ENCODE measurements at regions not wholly inside any gene's neighbourhood (a gene's known extent, or its start where the extent isn't known, plus 50 kb on each side); places are given as distances from the start of the nearest gene placed in this dataset.

DNA sequence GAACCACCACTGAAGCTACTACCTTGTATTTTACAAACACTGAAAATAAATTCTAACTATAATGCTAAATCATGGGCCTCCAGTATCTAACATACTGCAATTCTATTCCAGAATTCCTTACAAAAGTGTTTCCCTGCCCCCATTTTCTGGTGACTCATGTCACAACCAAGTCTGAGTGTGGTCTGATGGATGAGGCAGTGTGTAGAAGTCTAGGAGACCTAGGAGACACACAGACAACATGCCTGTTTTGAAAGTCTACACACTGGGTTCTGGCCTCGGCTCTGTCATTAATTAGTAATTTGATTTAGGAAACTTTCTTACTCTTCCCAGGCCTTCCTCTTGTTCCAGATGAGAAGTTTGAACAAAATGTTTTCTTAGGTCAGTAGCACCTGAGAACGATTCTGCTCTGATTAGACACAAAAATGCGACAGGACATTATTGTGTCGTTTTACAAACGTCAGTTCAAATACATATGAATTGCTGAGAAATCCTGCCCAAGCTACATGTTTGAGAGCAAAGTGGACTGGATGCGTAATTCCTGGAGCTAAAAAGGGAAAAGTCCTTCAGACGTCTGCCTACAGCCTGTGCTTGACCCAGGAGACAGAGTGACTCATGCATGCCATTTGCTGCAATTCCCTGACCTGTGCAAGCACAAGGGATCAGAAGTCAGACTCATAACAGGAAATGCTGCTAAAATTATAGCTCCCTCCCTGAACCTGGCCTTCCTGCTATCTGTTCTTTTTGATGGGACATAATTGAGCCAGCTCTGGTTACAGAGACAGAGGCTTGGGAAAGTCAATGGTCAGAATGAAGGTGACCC, 494.4 kb downstream of the SOX11 start:
- no peaks in the 10 kb centered on the region for H3K9me3 ChIP-seq
- peak overlapping the region in 1 of 2 experiments; percentile 94; a peak in 2 of 4 replicates for H3K27ac ChIP-seq (ENCODE audit: low read depth in 2 of 2, low read length in 1 of 2)
- TF ChIP-seq TAF1 (IDR thresholded peaks at IDR 0.05; ENCODE audit: borderline replicate concordance, low read depth, low read length) (no peak), ELF1 (IDR thresholded peaks at IDR 0.05) (no peak), TCF12 (IDR thresholded peaks at IDR 0.05) (peak; percentile 15; the same call in 1 of the 2 replicates), JUND (IDR thresholded peaks at IDR 0.05) (peak; percentile 56), FOSL2 (IDR thresholded peaks at IDR 0.05; ENCODE audit: borderline replicate concordance, low read depth) (peak; percentile 76; the same call in 1 of the 2 replicates), PBX3 (IDR thresholded peaks at IDR 0.05) (peak; percentile 58)
- H3K9ac ChIP-seq = peak overlapping the region; percentile 64; the same call in 1 of the 2 replicates
- peaks cover 16% of the 10 kb centered on the region for H3F3A ChIP-seq (replicated peaks; ENCODE audit: insufficient read depth)
- DNase-seq = no peak
- 10% methylated on average over 7 of the region's 7 CpGs for WGBS (ENCODE audit: low lambda C conversion rate)
- no peaks in the 10 kb centered on the region for H3K79me2 ChIP-seq (ENCODE audit: insufficient read depth)
- ChIA-PET POLR2A (no interaction called here), CTCF (no interaction called here)
- no peaks in the 10 kb centered on the region for H3K27me3 ChIP-seq (ENCODE audit: insufficient read depth)
- peaks cover 17 to 20% of the 10 kb centered on the region in 2 experiments; a peak in 3 of 4 replicates for H3K4me1 ChIP-seq (ENCODE audit: control insufficient read depth in 1 of 2, insufficient read depth in 2 of 2, low read depth in 1 of 2, low read length in 1 of 2)
- H3K4me3 ChIP-seq (ENCODE audit: low read depth in 2 of 2, low read length in 1 of 2) = peak overlapping the region in 1 of 2 experiments; percentile 11; a peak in 1 of 4 replicates
- peak overlapping the region; percentile 55 for H3K4me2 ChIP-seq
- no peaks in the 10 kb centered on the region for H4K20me1 ChIP-seq (ENCODE audit: insufficient read depth)
- no peaks in the 10 kb centered on the region for H3K36me3 ChIP-seq (replicated peaks in 1 of 2; ENCODE audit: control insufficient read depth in 1 of 2, insufficient read depth in 2 of 2, low read length in 1 of 2)
- no peaks in the 10 kb centered on the region for H3K9me2 ChIP-seq
- H2AFZ ChIP-seq (ENCODE audit: low read depth) = peak overlapping the region; percentile 57

- Histone ChIP-seq H3K4me1 (ENCODE audit: control insufficient read depth in 1 of 2, insufficient read depth in 2 of 2, low read depth in 1 of 2, low read length in 1 of 2) (no peaks in the 10 kb centered on the region), H3K9ac (no peak overlapping the region), H3K4me3 (ENCODE audit: low read depth in 2 of 2, low read length in 1 of 2) (no peak overlapping the region), H3F3A (replicated peaks; ENCODE audit: insufficient read depth) (no peaks in the 10 kb centered on the region), H3K9me2 (no peaks in the 10 kb centered on the region), H3K9me3 (no peaks in the 10 kb centered on the region), H2AFZ (ENCODE audit: low read depth) (no peak overlapping the region), H4K20me1 (ENCODE audit: insufficient read depth) (no peaks in the 10 kb centered on the region), H3K4me2 (no peak overlapping the region), H3K27me3 (ENCODE audit: insufficient read depth) (no peaks in the 10 kb centered on the region), H3K27ac (ENCODE audit: low read depth in 2 of 2, low read length in 1 of 2) (no peak overlapping the region), H3K79me2 (ENCODE audit: insufficient read depth) (no peaks in the 10 kb centered on the region), H3K36me3 (replicated peaks in 1 of 2; ENCODE audit: control insufficient read depth in 1 of 2, insufficient read depth in 2 of 2, low read length in 1 of 2) (no peaks in the 10 kb centered on the region)
- 65% methylated on average over 1 of the region's 1 CpG for WGBS (ENCODE audit: low lambda C conversion rate)
- ChIA-PET POLR2A (no interaction called here), CTCF (no interaction called here)
- no peak for TF ChIP-seq YY1 (IDR thresholded peaks at IDR 0.05; ENCODE audit: low read depth)
- TF ChIP-seq, protein P1, sequence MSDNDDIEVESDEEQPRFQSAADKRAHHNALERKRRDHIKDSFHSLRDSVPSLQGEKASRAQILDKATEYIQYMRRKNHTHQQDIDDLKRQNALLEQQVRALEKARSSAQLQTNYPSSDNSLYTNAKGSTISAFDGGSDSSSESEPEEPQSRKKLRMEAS (IDR thresholded peaks at IDR 0.05; ENCODE audit: low read depth) = no peak
- TF ChIP-seq TEAD4 (IDR thresholded peaks at IDR 0.05; ENCODE audit: borderline replicate concordance, insufficient read depth) = no peak
- no peak for TF ChIP-seq RAD21 (IDR thresholded peaks at IDR 0.05; ENCODE audit: low read length)
- no peak for TF ChIP-seq TCF12 (IDR thresholded peaks at IDR 0.05)
- no peak for TF ChIP-seq GATA2 (CRISPR knock-in tag; IDR thresholded peaks at IDR 0.05)
- no peak for TF ChIP-seq EP300 (IDR thresholded peaks at IDR 0.05; ENCODE audit: borderline replicate concordance in 1 of 2, low read depth in 1 of 2, low read length in 1 of 2)
- TF ChIP-seq ELF1 (IDR thresholded peaks at IDR 0.05) = no peak
- TF ChIP-seq, protein P2, sequence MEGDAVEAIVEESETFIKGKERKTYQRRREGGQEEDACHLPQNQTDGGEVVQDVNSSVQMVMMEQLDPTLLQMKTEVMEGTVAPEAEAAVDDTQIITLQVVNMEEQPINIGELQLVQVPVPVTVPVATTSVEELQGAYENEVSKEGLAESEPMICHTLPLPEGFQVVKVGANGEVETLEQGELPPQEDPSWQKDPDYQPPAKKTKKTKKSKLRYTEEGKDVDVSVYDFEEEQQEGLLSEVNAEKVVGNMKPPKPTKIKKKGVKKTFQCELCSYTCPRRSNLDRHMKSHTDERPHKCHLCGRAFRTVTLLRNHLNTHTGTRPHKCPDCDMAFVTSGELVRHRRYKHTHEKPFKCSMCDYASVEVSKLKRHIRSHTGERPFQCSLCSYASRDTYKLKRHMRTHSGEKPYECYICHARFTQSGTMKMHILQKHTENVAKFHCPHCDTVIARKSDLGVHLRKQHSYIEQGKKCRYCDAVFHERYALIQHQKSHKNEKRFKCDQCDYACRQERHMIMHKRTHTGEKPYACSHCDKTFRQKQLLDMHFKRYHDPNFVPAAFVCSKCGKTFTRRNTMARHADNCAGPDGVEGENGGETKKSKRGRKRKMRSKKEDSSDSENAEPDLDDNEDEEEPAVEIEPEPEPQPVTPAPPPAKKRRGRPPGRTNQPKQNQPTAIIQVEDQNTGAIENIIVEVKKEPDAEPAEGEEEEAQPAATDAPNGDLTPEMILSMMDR (IDR thresholded peaks at IDR 0.05) = no peak
- TF ChIP-seq REST (IDR thresholded peaks at IDR 0.05; ENCODE audit: low read depth, low read length) = no peak
- TF ChIP-seq, protein P3, sequence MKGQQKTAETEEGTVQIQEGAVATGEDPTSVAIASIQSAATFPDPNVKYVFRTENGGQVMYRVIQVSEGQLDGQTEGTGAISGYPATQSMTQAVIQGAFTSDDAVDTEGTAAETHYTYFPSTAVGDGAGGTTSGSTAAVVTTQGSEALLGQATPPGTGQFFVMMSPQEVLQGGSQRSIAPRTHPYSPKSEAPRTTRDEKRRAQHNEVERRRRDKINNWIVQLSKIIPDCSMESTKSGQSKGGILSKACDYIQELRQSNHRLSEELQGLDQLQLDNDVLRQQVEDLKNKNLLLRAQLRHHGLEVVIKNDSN (IDR thresholded peaks at IDR 0.05; ENCODE audit: borderline replicate concordance, low read depth) = no peak
- no peak for DNase-seq
Measured at GRCh38 chr2:6196449-6196848, 504.3 kb downstream of the SOX11 start.

Data from SK-N-SH (cell line).